ENCODE measurements at regions not wholly inside any gene's neighbourhood (a gene's known extent, or its start where the extent isn't known, plus 50 kb on each side); places are given as distances from the start of the nearest gene placed in this dataset.
"Not testable (repeated sequence)": the region's sequence is repeated elsewhere in the genome, so short reads cannot be mapped to it uniquely, and the experiment has no call there.

DNA sequence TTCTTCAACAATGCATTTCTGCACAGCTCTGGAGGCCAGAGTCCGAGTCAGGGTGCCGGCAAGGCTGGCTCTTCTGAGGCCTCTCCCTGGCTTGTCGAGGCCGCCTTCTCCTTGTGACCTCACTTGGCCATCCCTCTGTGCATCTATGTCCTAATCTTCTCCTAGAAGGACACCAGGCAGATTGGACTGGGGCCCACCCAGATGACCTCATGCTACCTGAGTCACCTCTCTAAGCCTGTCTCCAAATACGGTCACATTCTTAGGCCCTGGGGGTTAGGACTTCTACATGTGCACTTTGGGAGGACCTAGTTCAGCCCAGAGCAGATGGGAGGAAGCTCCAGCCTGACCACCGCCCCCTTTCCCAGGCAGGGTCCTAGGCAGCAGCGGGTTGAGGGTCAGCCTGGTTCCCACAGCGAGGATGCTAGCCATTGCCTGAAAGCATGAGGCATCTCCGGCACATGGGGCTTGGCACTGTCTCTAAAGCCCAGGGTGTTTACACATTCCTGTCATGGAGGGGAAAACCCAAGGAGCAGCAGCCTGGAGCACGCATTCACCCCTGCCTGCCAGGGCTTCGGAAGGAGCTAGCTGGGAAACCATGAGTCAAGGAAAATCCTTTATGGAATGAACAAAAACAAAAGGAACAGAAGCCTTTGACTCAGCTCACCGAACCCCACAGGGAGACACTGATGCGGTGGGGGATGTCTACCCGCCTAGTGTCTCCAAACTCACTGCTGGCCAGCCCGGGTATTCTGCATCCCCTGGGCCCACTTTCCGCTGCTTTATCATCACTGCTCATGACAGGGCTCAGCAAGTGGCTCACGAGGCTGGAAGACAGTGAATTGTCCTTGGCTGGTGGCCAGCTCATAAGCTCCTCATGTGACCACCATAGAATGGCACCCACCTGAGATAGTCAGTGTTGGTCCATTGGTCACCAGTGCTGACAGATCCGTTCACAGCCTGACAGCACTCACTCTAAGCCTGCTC is 140.2 kb upstream of the ZNF469 start:
- peak; percentile 88 for DNase-seq (ENCODE audit: low read depth)

DNA sequence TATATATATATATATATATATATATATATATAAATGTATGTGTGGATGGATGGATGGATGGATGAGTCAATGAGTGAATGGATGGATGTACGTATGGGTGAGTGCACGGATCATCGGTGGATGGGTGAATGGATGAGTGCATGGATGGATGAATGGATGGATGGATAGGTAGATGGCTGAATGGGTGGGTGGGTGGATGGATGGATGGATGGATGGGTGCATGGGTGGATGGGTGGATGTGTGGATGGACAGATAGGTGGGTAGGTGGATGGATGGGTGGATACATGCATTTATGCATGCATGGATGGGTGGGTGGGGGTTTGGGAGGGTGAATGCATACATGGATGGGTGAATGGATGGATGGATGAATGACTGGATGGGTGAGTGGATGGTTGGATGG is 138.8 kb upstream of the ZNF469 start:
- DNase-seq (ENCODE audit: low read depth), result not testable (repeated sequence)

DNA sequence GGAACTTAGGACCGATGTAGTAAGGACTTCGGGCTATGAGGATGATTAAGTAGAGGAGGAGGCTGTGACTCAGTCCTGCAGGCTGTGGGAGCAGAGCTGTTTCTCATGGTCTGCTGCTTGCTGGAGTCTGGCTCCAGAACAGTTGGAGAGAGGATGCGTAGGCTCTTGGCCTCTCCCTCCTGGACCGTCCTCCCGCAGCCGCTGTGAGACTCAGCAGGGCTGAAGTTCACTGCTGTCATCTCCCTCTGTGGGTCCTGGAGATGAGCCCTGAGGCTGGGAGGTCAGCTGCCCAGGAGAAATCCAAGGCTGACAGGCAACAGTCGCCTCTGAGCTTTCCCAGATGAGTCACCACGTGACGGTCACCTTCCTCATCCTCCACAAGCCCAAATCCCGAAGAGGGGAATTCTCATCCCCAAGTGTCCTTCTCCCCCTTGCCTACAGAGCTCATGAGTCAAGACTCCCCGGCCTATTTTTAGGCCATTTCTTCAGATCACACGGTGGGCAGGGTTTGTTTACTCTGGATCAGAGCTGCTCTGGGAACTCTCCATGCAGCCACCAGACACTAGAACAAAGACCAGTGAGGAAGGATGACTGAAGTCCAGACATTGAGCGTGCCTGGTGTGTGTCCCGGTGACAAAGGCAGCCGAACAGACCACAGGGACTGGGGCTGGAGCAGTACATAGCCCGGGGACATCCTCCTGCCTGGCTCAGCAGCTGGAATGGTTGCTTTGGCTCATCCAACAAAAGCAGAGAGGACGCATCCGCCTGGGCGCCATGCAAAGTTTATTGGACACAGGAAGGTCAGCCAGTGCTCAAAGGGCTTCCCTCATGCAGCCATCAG is 137.3 kb upstream of the ZNF469 start:
- DNase-seq (ENCODE audit: low read depth), result peak; percentile 97

DNA sequence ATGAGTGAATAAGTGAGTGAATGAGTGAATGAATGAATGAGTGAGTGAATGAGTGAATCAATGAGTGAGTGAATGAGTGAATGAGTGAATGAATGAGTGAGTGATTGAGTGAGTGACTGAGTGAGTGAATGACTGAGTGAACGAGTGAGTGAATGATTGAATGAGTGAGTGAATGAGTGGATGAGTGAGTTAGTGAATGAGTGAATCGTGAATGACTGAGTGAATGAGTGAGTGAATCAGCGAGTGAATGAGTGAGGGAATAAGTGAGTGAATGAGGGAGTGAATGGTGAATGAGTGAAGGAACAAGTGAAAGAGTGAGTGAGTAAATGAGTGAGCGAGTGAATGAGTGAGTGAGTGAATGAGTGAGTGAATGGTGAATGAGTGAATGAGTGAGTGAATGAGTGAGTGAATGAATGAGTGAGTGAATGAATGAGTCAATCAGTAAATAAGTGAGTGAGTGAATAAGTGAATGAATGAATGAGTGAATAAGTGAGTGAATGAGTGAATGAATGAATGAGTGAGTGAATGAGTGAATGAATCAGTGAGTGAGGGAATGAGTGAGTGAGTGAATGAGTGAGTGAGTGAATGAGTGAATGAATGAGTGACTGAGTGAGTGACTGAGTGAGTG is 135.7 kb upstream of the ZNF469 start:
- DNase-seq (ENCODE audit: low read depth), result not testable (repeated sequence)

DNA sequence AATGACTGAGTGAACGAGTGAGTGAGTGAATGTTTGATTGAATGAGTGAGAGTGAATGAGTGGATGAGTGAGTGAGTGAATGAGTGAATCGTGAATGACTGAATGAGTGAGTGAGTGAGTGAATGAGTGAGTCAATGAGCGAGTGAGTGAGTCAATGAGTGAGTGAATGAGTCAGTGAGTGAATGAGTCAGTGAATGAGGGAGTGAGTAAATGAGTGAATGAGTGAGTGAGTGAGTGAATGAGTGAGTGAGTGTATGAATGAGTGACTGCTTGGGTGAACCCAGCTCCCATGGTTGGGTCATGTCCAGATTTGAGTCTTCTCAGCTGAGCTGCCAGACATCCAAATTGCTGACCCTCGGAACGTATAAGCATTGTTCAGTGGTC is 135.2 kb upstream of the ZNF469 start:
- peak; percentile 23 for DNase-seq (ENCODE audit: low read depth)

DNA sequence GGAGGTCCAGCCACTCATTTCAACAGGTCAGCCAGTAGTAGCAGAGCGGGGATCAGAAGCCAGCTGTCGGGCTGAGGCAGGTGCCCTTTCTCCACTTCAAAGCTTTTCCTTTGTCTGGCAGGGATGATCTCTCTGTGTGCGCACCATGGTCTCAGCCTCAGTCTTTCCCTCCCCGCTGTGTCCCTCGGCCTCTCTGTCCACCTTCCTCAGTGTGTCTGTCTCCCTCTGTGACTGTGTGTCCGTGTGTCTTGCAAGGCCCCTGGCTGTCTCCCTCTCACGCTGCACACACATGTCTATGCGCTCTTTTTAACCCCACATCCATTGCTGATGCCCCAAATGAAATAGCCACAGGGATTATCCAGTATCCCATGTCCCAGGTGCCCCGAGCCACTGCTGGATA is 134.0 kb upstream of the ZNF469 start:
- not testable (repeated sequence) for DNase-seq (ENCODE audit: low read depth)

DNA sequence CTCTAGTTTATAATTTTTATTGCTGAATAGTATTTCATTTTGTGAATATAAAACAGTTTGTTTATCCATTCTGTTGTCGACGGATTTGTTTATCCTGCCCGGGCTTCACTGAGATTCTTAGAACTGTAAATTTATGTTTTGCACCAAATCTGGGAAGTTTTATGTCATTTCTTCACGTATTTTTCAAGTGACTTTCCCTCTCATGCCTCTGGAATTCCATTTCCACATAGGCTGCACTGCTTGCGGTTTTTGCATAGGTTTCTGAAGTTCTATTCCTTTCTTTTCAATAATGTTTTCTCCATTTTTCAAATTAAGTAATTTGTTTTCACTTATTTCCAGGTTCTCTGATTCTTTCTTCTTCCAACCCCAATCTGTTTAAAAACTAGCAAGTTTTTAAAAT is 132.4 kb upstream of the ZNF469 start:
- DNase-seq (ENCODE audit: low read depth), result not testable (repeated sequence)

DNA sequence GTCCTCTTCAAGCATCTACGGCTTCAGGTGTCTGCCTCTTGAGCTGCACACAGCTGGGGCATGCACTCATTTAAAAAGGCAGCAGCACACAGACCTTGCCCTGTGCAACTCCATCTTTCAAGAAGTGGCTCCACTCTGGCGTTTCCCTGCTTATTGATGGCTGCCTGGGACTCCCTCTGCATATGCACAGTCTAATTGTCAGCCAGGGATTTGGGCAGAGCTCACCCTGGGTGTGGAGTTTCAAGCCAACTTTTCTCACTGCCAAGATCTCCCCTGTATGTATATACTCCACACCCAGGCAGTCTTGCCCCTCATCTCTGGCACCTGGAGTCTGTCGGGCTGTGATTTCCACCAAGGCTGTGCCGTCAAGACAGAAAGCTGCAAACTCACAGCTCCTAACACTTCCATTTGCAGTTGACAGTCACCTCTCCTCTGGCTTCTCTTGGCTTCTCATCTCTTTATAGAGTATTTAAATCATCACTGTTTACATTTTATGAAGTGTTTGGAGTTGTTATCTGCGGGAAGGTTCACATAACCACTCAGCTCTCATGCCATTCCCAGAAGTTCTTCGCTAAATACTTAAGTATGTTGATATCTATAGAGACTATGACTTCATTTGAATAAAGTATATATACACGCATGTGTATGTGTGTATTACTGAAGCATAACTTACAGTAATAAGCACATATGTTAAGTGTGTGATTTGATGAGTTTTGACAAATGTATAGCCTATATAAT is 130.5 kb upstream of the ZNF469 start:
- DNase-seq (ENCODE audit: low read depth), result not testable (repeated sequence)

DNA sequence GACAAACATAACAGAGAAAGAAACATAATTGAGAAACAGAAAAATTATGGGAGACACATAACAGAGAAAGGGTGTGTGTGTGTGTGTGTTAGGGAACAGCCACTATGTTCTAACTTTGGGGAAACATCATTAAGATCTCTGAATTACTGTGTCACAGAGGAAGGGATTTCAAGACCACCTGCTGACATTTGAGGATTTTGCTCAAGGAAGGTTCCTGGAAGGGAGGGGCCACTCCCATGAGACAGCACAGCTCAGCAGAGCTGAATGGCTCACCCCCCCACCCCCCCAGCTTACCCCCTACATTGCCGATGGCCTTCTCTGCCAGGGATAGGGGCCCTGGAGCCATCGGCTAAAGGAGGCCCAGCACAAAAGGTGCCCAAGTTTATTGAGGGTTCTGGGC is 124.6 kb upstream of the ZNF469 start:
- DNase-seq (ENCODE audit: low read depth), result not testable (repeated sequence)

DNA sequence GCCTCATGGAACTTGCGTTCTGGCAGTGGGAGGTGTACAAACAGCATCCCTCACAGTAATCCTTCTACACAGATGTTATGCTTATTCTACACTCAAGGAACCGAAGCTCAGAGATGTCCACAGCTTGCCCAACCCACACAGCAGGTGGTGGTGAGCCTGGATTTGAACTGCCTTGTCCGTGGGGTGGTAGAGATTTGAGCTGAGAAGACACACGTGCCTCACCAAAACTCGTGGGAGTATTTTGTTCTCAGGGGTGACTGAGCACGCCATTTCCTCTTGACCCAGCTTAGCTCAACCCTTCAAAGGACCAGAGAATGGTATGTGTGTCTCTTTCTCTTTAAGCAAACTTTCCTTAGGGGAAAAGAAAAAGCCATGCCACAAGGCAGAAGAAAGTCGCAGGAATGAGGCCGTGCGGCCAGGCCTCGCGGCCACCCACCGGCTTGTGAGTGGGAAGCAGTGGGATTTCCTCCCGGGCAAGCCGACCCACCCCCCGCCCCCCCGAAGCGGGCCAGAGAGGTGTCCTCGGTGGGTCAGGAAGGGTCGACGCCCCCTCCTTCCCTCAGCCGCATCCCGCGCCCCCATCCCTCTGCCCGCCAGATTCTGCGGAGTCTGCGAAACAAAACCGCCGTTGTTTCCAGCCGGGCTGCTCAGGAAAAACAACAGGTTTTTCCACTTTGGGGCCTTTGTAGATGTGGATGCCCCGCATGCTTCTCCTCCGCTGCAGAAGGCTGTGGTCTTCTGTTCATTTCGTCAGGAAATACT is 123.8 kb upstream of the ZNF469 start:
- not testable (repeated sequence) for DNase-seq (ENCODE audit: low read depth)

DNA sequence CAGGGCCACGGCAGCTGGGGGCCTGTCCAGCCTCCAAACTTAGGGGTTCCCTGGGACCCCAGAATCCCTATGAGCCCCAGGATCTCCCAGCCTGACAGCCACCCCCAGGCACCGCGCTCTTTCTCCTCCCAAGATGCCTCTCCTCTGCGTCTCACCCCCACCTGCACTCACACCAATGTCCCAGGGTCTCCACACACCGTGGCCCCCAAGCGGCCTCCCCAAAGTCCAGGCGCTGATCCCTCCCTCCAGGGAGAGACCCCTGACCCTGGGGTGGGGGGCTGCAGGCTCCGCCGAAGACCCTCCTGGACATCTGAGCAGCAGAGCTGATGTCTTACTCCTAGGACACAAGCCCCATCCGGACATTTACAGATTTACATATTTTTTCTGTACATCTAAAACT is 123.2 kb upstream of the ZNF469 start:
- not testable (repeated sequence) for DNase-seq (ENCODE audit: low read depth)

DNA sequence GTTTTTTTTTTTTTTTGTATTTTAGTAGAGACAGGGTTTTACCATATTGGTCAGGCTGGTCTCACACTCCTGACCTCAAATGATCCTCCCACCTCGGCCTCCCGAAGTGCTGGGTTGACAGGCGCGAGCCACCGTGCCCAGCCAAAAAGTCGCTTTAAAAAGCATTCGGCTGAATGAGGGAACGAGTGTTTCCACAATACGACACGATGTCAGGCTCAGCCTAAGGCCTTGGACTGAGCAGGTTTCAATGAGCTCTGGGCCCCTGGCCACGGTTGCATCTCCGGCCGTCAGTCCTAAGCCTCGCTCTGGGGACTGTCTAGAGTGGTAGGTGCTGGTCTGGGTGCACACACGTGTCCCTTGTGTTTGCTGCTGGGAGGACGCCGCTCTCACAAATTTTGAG is 122.6 kb upstream of the ZNF469 start:
- not testable (repeated sequence) for DNase-seq (ENCODE audit: low read depth)

DNA sequence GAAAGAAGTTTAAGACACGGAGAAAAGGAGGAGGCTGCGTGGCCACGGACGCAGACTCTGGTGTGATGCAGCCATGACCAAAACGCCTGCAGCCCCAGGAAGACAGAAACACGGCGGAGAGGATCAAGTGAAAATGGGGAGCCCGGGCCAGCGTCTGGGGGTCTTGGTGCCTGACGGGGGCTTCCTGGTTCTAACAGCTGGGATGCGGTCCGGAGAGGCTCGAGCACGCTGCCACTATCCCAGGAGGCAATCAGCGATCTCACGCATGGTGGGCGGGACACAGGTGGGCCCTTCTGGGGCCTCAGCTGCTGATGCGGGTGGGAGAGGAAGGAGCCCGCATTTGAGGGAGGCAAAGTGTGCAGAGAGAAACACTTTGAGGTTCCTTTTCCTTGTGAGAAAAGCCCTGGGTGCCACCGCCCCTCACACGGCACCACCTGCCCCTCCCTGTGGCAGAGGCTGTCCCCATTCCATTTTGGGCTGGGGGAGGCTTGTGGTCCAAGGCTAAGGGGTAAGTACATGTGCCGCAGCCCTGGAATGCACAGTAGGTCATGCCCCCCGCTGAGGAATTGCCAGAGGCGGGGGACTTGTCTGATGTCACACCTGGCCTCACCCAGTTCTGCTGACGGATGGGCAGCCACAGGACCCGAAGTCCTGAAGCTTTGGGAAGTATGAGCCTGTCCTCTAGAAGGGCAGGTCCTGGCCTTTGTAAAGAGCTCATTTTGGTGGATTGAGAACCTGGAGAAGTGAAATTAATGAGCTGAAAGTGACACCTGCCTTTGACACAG is 121.7 kb upstream of the ZNF469 start:
- not testable (repeated sequence) for DNase-seq (ENCODE audit: low read depth)

DNA sequence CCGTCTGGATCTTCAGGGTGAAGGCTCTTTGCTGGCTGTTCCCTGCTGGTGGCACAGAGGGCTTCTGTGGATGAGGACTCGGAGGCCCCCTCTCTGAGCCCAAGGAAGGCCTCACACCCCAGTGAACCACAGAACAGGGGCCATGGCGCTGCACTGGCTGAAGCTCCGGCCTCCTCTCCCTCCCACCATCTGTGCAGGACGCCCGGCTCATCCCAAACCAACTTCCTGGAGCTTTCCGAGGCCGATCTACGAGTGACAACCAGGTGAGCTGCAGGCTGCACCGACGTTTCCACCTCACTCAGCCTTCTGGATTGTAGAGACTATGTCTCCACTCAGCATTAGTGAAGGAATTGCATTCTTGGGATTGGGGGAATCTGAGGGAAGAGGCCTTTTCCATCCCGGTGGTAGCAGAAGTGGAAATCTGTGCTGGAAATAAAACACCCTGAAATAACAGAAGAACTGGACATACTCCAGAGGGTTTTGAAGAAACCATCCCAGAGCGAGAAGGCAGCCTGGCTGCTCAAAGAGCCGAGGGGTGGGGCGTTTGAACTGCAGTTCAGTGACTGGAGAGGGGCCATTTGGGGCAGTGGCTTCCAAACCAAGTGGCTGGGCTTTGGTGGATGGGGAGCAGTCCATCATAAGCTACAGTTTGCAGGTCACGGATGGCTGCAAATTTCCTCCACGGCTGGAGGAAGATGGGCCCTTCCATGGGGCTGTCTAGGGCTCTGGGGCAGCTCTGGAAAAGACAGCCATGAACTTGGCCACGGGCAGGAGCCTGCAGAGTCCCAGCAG is 120.7 kb upstream of the ZNF469 start:
- not testable (repeated sequence) for DNase-seq (ENCODE audit: low read depth)

DNA sequence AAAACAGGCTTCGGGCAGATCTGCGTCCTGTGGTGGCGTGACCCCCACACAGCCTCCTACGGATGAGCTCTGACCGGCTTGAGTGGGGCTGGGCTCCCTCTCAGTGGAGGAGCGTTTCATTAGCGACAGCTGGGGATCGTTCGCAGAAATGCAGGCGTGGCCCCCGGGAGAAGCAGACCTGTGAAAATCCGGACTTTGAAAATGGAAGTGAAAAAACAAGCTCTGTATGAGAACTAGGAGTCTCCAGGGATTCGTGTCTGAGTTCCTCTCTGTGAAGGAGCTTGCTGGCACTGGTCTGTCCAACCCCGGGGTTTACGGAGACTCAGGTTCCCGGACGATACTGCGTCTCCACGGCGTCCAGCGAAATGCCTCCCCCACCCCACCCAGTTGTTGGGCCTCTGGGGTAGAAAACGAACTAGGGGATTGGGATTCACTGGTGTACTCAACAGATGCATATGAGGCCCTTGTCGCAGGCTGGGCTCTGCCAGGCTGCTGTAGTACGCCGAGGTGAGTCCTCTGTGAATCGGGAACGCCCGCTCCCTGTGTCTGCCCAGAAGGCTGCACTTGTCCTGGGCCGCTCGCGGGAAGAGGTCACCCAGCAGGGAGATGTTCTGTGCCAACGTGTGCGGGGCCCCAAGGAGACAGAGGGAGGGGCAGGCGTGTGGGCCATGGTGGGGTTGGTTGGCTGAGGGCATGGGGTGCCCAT is 119.7 kb upstream of the ZNF469 start:
- not testable (repeated sequence) for DNase-seq (ENCODE audit: low read depth)

DNA sequence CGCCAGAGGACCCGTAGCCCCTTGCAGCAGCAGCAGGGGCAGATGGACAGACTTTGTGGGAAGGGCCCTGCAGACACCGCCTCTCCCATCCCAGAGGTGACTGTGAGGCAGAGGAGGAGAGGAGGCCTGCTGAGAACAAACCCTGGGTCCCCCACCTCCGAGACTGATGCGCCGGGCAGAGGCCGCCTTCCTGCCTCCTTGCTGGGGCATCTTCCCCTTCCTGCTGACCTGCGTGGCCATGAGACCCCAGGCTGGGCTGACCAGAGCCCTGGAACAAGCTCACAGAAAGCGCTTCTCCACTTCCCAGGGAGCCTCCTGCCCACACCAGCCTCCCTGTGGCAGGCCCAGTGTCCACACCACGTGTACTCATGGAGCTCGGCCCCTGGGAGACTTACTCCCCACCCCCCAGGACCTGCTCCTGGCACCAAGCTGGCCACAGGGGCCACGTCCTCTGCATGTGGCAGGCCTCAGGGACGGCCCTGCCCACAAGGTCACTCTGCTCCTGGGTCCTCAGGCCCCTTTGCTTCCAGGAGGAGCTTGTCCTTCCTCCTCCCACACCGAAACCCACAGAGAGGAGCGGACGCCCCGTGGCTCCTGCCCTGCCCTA is 119.0 kb upstream of the ZNF469 start:
- not testable (repeated sequence) for DNase-seq (ENCODE audit: low read depth)

DNA sequence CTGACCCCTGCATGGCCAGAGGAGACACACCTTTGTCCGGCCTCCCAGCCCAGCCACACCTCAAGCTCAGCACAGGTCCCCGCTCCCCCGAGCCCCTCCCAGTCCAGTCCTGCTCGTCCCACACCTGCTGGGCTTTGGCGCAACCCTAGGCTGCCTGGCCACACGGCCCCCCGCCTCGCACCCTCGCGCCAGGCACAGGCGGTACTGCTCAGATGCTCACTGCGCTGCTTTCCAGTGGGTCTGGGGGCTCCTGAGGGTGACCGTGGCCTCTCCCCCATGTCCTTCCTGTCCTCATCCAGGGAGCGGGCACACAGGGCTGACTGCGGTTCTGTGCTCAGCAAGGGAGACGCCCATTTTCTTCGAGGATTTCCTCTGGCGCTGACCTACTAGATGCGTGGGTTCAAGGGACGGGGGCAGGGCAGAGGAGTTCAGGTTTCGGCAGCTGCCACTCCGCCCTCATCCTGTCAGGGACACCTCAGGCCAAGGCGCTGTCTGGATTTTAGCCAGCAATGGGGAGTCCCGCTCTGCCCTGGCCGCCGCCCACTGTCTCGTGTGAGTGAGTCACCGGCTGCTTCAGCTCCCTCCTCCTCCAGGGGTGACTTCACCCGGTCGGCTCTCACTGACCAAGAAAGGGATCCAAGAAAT is 118.0 kb upstream of the ZNF469 start:
- DNase-seq (ENCODE audit: low read depth), result peak; percentile 96

Measured in HT1080 (cell line).